T-helper 1 cell treated with Interleukin-12 subunit alpha and Interleukin-12 subunit beta and Interleukin-4 antibody, amounts not matched to agents 30 μg/mL and 1 μg/mL, for 36 hours (primary cell): ENCODE measurements at regions not wholly inside any gene's neighbourhood (a gene's known extent, or its start where the extent isn't known, plus 50 kb on each side); places are given as distances from the start of the nearest gene placed in this dataset.

Experiments used
- H3K27ac Mint-ChIP-seq: one replicate; pipeline ENCODE4 v1.8.0; 2021; ENCODE audit warnings: mild to moderate bottlenecking, mixed read lengths
- H3K27me3 Mint-ChIP-seq: one replicate; pipeline ENCODE4 v1.8.0; 2021; ENCODE audit warnings: low read depth, mixed read lengths
- H3K36me3 Mint-ChIP-seq: one replicate; pipeline ENCODE4 v1.8.0; 2021; ENCODE audit warnings: low read depth, mixed read lengths
- H3K4me1 Mint-ChIP-seq: one replicate; pipeline ENCODE4 v1.8.0; 2021; ENCODE audit warnings: low read depth, mixed read lengths
- H3K4me3 Mint-ChIP-seq: one replicate; pipeline ENCODE4 v1.8.0; 2021; ENCODE audit warnings: mild to moderate bottlenecking, moderate library complexity, mixed read lengths
- H3K9me3 Mint-ChIP-seq: one replicate; pipeline ENCODE4 v1.8.0; 2021; ENCODE audit warnings: mixed read lengths

- Mint-ChIP-seq H3K4me3 (no peak overlapping the region), H3K9me3 (no peaks in the 10 kb centered on the region), H3K36me3 (no peaks in the 10 kb centered on the region), H3K27ac (no peak overlapping the region), H3K27me3 (no peaks in the 10 kb centered on the region), H3K4me1 (no peaks in the 10 kb centered on the region)
Observed at GRCh38 chr6:141675957-141676356, 456.8 kb upstream of the GJE1 start.

GRCh38 chr6:141669141-141669540, 463.6 kb upstream of the GJE1 start:
- Mint-ChIP-seq H3K36me3 (no peaks in the 10 kb centered on the region), H3K27me3 (no peaks in the 10 kb centered on the region)

GRCh38 chr6:141667580-141668309, 465.0 kb upstream of the GJE1 start:
- Mint-ChIP-seq H3K27ac (no peak overlapping the region), H3K27me3 (no peaks in the 10 kb centered on the region)

More at GRCh38 chr6:141669141-141669540, 463.6 kb upstream of the GJE1 start:
- no peak overlapping the region for H3K4me3 Mint-ChIP-seq
- no peaks in the 10 kb centered on the region for H3K9me3 Mint-ChIP-seq
- H3K27ac Mint-ChIP-seq: no peak overlapping the region
- H3K4me1 Mint-ChIP-seq: no peaks in the 10 kb centered on the region

GRCh38 chr6:141666187-141666586, 466.5 kb upstream of the GJE1 start:
- H3K4me1 Mint-ChIP-seq: no peaks in the 10 kb centered on the region
- no peaks in the 10 kb centered on the region for H3K36me3 Mint-ChIP-seq
- H3K4me3 Mint-ChIP-seq: no peak overlapping the region
- no peak overlapping the region for H3K27ac Mint-ChIP-seq
- H3K27me3 Mint-ChIP-seq: no peaks in the 10 kb centered on the region
- H3K9me3 Mint-ChIP-seq: no peaks in the 10 kb centered on the region

More at GRCh38 chr6:141667580-141668309, 465.0 kb upstream of the GJE1 start:
- H3K36me3 Mint-ChIP-seq: no peaks in the 10 kb centered on the region
- no peaks in the 10 kb centered on the region for H3K4me1 Mint-ChIP-seq
- no peaks in the 10 kb centered on the region for H3K9me3 Mint-ChIP-seq
- H3K4me3 Mint-ChIP-seq: no peak overlapping the region

- H3K27ac Mint-ChIP-seq: no peak overlapping the region
- no peak overlapping the region for H3K4me3 Mint-ChIP-seq
- no peaks in the 10 kb centered on the region for H3K36me3 Mint-ChIP-seq
- no peaks in the 10 kb centered on the region for H3K9me3 Mint-ChIP-seq
- H3K27me3 Mint-ChIP-seq: no peaks in the 10 kb centered on the region
- H3K4me1 Mint-ChIP-seq: no peaks in the 10 kb centered on the region
Observed at GRCh38 chr6:141664744-141665143, 468.0 kb upstream of the GJE1 start.

GRCh38 chr6:141659582-141659981, 473.1 kb upstream of the GJE1 start:
- Mint-ChIP-seq H3K36me3 (no peaks in the 10 kb centered on the region), H3K9me3 (no peaks in the 10 kb centered on the region), H3K4me1 (no peaks in the 10 kb centered on the region), H3K27me3 (no peaks in the 10 kb centered on the region), H3K27ac (no peak overlapping the region), H3K4me3 (no peak overlapping the region)

GRCh38 chr6:141658696-141659095, 474.0 kb upstream of the GJE1 start:
- Mint-ChIP-seq H3K4me3 (no peak overlapping the region), H3K9me3 (no peaks in the 10 kb centered on the region), H3K36me3 (no peaks in the 10 kb centered on the region), H3K27me3 (no peaks in the 10 kb centered on the region), H3K27ac (no peak overlapping the region), H3K4me1 (no peaks in the 10 kb centered on the region)

GRCh38 chr6:141657812-141658211, 474.9 kb upstream of the GJE1 start:
- Mint-ChIP-seq H3K36me3 (no peaks in the 10 kb centered on the region), H3K4me1 (no peaks in the 10 kb centered on the region), H3K27me3 (no peaks in the 10 kb centered on the region), H3K27ac (no peak overlapping the region), H3K9me3 (no peaks in the 10 kb centered on the region), H3K4me3 (no peak overlapping the region)

GRCh38 chr6:141653590-141653989, 479.1 kb upstream of the GJE1 start:
- H3K4me1 Mint-ChIP-seq: no peaks in the 10 kb centered on the region
- H3K36me3 Mint-ChIP-seq: no peaks in the 10 kb centered on the region
- no peak overlapping the region for H3K27ac Mint-ChIP-seq
- no peak overlapping the region for H3K4me3 Mint-ChIP-seq
- no peaks in the 10 kb centered on the region for H3K9me3 Mint-ChIP-seq
- no peaks in the 10 kb centered on the region for H3K27me3 Mint-ChIP-seq

GRCh38 chr6:141641951-141642350, 490.8 kb upstream of the GJE1 start:
- no peak overlapping the region for H3K27ac Mint-ChIP-seq
- no peaks in the 10 kb centered on the region for H3K4me1 Mint-ChIP-seq
- H3K36me3 Mint-ChIP-seq: no peaks in the 10 kb centered on the region
- no peaks in the 10 kb centered on the region for H3K9me3 Mint-ChIP-seq
- H3K4me3 Mint-ChIP-seq: no peak overlapping the region
- H3K27me3 Mint-ChIP-seq: no peaks in the 10 kb centered on the region

- no peaks in the 10 kb centered on the region for H3K36me3 Mint-ChIP-seq
- no peaks in the 10 kb centered on the region for H3K4me1 Mint-ChIP-seq
- H3K9me3 Mint-ChIP-seq: no peaks in the 10 kb centered on the region
- no peak overlapping the region for H3K27ac Mint-ChIP-seq
- no peaks in the 10 kb centered on the region for H3K27me3 Mint-ChIP-seq
- no peak overlapping the region for H3K4me3 Mint-ChIP-seq
Observed at GRCh38 chr6:141641406-141641805, 491.3 kb upstream of the GJE1 start.

- Mint-ChIP-seq H3K27ac (no peak overlapping the region), H3K4me3 (no peak overlapping the region), H3K36me3 (no peaks in the 10 kb centered on the region), H3K4me1 (no peaks in the 10 kb centered on the region), H3K27me3 (no peaks in the 10 kb centered on the region), H3K9me3 (no peaks in the 10 kb centered on the region)
Observed at GRCh38 chr6:141635621-141636020, 497.1 kb upstream of the GJE1 start.

- Mint-ChIP-seq H3K27ac (no peak overlapping the region), H3K27me3 (no peaks in the 10 kb centered on the region), H3K9me3 (no peaks in the 10 kb centered on the region), H3K4me1 (no peaks in the 10 kb centered on the region), H3K36me3 (no peaks in the 10 kb centered on the region), H3K4me3 (no peak overlapping the region)
Observed at GRCh38 chr6:141634269-141634668, 498.5 kb upstream of the GJE1 start.

GRCh38 chr6:141624301-141624700, 508.4 kb upstream of the GJE1 start:
- Mint-ChIP-seq H3K4me3 (no peak overlapping the region), H3K36me3 (no peaks in the 10 kb centered on the region), H3K27me3 (no peaks in the 10 kb centered on the region), H3K27ac (no peak overlapping the region), H3K9me3 (no peaks in the 10 kb centered on the region), H3K4me1 (no peaks in the 10 kb centered on the region)

GRCh38 chr6:141618180-141618581, 514.5 kb upstream of the GJE1 start:
- no peaks in the 10 kb centered on the region for H3K9me3 Mint-ChIP-seq
- H3K27me3 Mint-ChIP-seq: no peaks in the 10 kb centered on the region

GRCh38 chr6:141610741-141611140, 522.0 kb upstream of the GJE1 start:
- no peaks in the 10 kb centered on the region for H3K9me3 Mint-ChIP-seq
- no peaks in the 10 kb centered on the region for H3K27me3 Mint-ChIP-seq

More at GRCh38 chr6:141618180-141618581, 514.5 kb upstream of the GJE1 start:
- no peaks in the 10 kb centered on the region for H3K36me3 Mint-ChIP-seq
- no peak overlapping the region for H3K27ac Mint-ChIP-seq
- no peak overlapping the region for H3K4me3 Mint-ChIP-seq
- H3K4me1 Mint-ChIP-seq: no peaks in the 10 kb centered on the region

More at GRCh38 chr6:141610741-141611140, 522.0 kb upstream of the GJE1 start:
- no peak overlapping the region for H3K4me3 Mint-ChIP-seq
- H3K36me3 Mint-ChIP-seq: no peaks in the 10 kb centered on the region
- H3K4me1 Mint-ChIP-seq: no peaks in the 10 kb centered on the region
- no peak overlapping the region for H3K27ac Mint-ChIP-seq
